ENCODE measurements at regions not wholly inside any gene's neighbourhood (a gene's known extent, or its start where the extent isn't known, plus 50 kb on each side); places are given as distances from the start of the nearest gene placed in this dataset.
"Not testable (repeated sequence)": the region's sequence is repeated elsewhere in the genome, so short reads cannot be mapped to it uniquely, and the experiment has no call there.

DNA sequence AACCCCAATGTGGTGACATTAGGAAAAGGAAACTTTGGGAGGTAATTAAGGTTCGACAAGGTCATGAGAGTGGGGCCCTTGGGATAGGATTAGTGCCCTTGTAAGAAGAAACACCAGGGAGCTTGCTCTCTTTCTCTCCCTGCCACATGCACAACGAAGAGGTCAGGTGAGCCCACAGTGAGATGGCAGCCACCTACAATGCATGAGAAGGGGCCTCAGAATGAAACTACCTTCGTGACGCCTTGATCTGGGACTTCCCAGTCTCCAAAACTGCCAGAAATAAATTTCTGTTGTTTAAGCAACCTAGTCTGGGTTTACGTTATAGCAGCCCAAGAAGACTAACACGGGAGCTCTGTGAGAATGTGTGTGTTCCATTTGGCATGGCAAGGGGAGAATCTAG lies 682.8 kb downstream of the PRIM2 start:
- not testable (repeated sequence) for TF ChIP-seq ZNF652 (CRISPR knock-in tag; IDR thresholded peaks at IDR 0.05; ENCODE audit: borderline replicate concordance, low read depth); POLR2AphosphoS5 (IDR thresholded peaks at IDR 0.05; ENCODE audit: low read depth, low read length)
- TF ChIP-seq, protein P1, sequence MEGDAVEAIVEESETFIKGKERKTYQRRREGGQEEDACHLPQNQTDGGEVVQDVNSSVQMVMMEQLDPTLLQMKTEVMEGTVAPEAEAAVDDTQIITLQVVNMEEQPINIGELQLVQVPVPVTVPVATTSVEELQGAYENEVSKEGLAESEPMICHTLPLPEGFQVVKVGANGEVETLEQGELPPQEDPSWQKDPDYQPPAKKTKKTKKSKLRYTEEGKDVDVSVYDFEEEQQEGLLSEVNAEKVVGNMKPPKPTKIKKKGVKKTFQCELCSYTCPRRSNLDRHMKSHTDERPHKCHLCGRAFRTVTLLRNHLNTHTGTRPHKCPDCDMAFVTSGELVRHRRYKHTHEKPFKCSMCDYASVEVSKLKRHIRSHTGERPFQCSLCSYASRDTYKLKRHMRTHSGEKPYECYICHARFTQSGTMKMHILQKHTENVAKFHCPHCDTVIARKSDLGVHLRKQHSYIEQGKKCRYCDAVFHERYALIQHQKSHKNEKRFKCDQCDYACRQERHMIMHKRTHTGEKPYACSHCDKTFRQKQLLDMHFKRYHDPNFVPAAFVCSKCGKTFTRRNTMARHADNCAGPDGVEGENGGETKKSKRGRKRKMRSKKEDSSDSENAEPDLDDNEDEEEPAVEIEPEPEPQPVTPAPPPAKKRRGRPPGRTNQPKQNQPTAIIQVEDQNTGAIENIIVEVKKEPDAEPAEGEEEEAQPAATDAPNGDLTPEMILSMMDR (CRISPR knock-in tag; IDR thresholded peaks at IDR 0.05) = not testable (repeated sequence)

All from HepG2 (cell line).